HG03139 (cell line): ENCODE measurements at regions not wholly inside any gene's neighbourhood (a gene's known extent, or its start where the extent isn't known, plus 50 kb on each side); places are given as distances from the start of the nearest gene placed in this dataset.
A peak's percentile ranks its signal among the peaks of the same experiment; 100 is the strongest.

Experiments used
- ATAC-seq: cut with Tn5 transposase; IDR thresholded peaks from one replicate; pipeline ENCODE4 v1.9.1; 2021; ENCODE audit not compliant: unreplicated experiment

- ATAC-seq, result peak; percentile 83
These were observed 1375.4 kb upstream of the CELF4 start for GRCh38 chr18:38940863-38941531.

GRCh38 chr18:38940475-38940862, 1374.9 kb upstream of the CELF4 start:
- ATAC-seq, result peak; percentile 25

GRCh38 chr18:38933910-38934510, 1368.4 kb upstream of the CELF4 start:
- ATAC-seq, result peak; percentile 83

- ATAC-seq, result peak; percentile 43
These were observed 1367.7 kb upstream of the CELF4 start for GRCh38 chr18:38933322-38933721.

GRCh38 chr18:38932752-38933151, 1367.2 kb upstream of the CELF4 start:
- ATAC-seq, result no peak

- ATAC-seq, result no peak
These were observed 1366.1 kb upstream of the CELF4 start for GRCh38 chr18:38931754-38932050.

- no peak for ATAC-seq
These were observed 1365.5 kb upstream of the CELF4 start for GRCh38 chr18:38930881-38931753.

GRCh38 chr18:38923540-38923939, 1357.9 kb upstream of the CELF4 start:
- no peak for ATAC-seq

- ATAC-seq, result no peak
These were observed 1357.5 kb upstream of the CELF4 start for GRCh38 chr18:38923126-38923525.

- no peak for ATAC-seq
These were observed 1344.4 kb upstream of the CELF4 start for GRCh38 chr18:38909972-38910371.

- no peak for ATAC-seq
These were observed 1337.2 kb upstream of the CELF4 start for GRCh38 chr18:38902796-38903195.

- no peak for ATAC-seq
These were observed 1334.8 kb upstream of the CELF4 start for GRCh38 chr18:38900445-38900844.

GRCh38 chr18:38900031-38900430, 1334.4 kb upstream of the CELF4 start:
- no peak for ATAC-seq

GRCh38 chr18:38899252-38899651, 1333.7 kb upstream of the CELF4 start:
- ATAC-seq, result no peak

GRCh38 chr18:38898167-38898566, 1332.6 kb upstream of the CELF4 start:
- ATAC-seq, result no peak

- no peak for ATAC-seq
These were observed 1330.0 kb upstream of the CELF4 start for GRCh38 chr18:38895560-38895959.

GRCh38 chr18:38887671-38888020, 1322.0 kb upstream of the CELF4 start:
- no peak for ATAC-seq

GRCh38 chr18:38886861-38887670, 1321.5 kb upstream of the CELF4 start:
- no peak for ATAC-seq

GRCh38 chr18:38886235-38886634, 1320.6 kb upstream of the CELF4 start:
- ATAC-seq, result no peak

- ATAC-seq, result no peak
These were observed 1318.5 kb upstream of the CELF4 start for GRCh38 chr18:38884050-38884449.

GRCh38 chr18:38883111-38883510, 1317.5 kb upstream of the CELF4 start:
- ATAC-seq, result no peak
